Bronchial epithelial cell (primary cell): ENCODE measurements at regions not wholly inside any gene's neighbourhood (a gene's known extent, or its start where the extent isn't known, plus 50 kb on each side); places are given as distances from the start of the nearest gene placed in this dataset.

ENCODE experiments used
- DNase-seq: peaks from one replicate; pipeline ENCODE4 v3.0.0-alpha.2; 2010; ENCODE audit warnings: low read depth
- FAIRE-seq: peaks from 2 replicates; lab custom pipeline; 2011; peaks lifted over from hg19 to GRCh38; lab: Jason Lieb, UNC
- H3K27me3 ChIP-seq: 2 replicates; pipeline ENCODE4 v1.5.1; 2011; ENCODE audit warnings: low read length; ENCODE audit not compliant: control insufficient read depth, insufficient read depth
- H3K36me3 ChIP-seq: 2 replicates; pipeline ENCODE4 v1.5.1; 2011; ENCODE audit warnings: low read length; ENCODE audit not compliant: control insufficient read depth, insufficient read depth
- H3K4me3 ChIP-seq: 2 replicates; pipeline ENCODE4 v1.5.1; 2011; ENCODE audit warnings: mild to moderate bottlenecking, low read depth, low read length, control low read depth
- TF ChIP-seq, protein P1 (sequence below): IDR thresholded peaks from 2 replicates; pipeline ENCODE4 v1.5.1; 2011; ENCODE audit warnings: mild to moderate bottlenecking, moderate library complexity, low read length, control low read depth, inconsistent platforms; ENCODE audit not compliant: insufficient read depth, severe bottlenecking

DNA sequence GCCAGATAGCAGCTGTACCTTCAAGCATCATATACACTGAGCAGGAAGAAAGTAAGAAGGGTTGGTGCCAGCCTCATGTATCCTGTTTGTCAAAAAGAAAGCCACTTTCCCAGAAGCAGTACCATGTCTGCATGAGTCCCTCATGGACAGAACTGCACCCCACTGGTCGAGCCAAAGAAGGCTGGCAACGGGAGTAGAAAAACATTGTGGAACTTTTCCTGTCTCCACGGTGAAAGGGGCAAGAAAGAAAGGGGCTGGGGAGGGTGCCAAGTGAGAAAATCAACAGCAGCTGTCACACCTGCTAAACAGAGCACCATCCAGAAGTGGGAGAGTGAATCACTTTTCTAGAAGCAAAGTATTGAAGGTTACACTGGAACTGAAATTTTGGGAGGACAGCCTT lies 621.7 kb downstream of the LMO4 start:
- no peaks in the 10 kb centered on the region for H3K27me3 ChIP-seq
- H3K36me3 ChIP-seq = no peaks in the 10 kb centered on the region
- no peak for FAIRE-seq
- TF ChIP-seq, protein P1, sequence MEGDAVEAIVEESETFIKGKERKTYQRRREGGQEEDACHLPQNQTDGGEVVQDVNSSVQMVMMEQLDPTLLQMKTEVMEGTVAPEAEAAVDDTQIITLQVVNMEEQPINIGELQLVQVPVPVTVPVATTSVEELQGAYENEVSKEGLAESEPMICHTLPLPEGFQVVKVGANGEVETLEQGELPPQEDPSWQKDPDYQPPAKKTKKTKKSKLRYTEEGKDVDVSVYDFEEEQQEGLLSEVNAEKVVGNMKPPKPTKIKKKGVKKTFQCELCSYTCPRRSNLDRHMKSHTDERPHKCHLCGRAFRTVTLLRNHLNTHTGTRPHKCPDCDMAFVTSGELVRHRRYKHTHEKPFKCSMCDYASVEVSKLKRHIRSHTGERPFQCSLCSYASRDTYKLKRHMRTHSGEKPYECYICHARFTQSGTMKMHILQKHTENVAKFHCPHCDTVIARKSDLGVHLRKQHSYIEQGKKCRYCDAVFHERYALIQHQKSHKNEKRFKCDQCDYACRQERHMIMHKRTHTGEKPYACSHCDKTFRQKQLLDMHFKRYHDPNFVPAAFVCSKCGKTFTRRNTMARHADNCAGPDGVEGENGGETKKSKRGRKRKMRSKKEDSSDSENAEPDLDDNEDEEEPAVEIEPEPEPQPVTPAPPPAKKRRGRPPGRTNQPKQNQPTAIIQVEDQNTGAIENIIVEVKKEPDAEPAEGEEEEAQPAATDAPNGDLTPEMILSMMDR = no peak
- DNase-seq = no peak
- H3K4me3 ChIP-seq = no peak overlapping the region

DNA sequence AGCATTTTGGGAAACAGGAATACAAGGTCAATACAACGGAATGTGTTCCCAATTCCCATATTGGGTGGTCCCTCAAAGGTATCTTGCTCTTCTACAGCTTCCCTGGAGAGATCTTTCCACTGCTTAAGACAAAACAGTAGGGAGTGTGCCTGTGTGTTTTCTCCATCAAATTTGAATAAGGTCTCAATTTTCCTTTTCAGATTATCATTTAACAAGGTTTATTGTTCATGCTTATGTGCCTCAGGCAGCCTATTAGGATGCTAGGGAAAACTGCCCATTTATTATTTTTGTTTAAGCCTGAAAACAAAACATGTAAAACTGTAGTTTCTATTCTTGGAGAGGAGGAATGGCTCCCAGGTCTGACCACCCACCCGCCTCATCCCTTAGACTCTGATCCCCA lies 622.7 kb downstream of the LMO4 start:
- TF ChIP-seq, protein P1 = no peak
- FAIRE-seq = no peak
- no peak for DNase-seq
- Histone ChIP-seq H3K36me3 (no peaks in the 10 kb centered on the region), H3K4me3 (no peak overlapping the region), H3K27me3 (no peaks in the 10 kb centered on the region)

DNA sequence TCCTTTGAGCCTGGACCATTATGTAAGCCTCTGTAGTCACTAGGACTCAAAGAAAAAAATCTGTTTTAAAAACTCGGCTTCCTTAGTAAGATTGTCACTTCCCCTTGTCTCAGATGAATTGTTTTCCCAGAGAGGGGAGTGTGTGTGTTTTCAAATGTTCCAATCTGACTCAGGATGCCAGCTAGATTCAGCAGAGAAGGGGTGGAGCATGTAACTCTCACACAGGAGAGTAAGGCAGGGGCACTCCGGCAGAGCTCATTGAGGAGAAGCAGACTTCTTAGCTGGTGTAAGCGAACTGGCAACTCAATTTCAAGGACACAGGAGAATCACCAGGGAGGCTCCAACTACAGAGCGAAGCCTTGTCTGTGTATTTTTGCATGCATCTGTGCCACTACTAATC lies 623.2 kb downstream of the LMO4 start:
- Histone ChIP-seq H3K36me3 (no peaks in the 10 kb centered on the region), H3K4me3 (no peak overlapping the region), H3K27me3 (no peaks in the 10 kb centered on the region)
- DNase-seq (no peak), FAIRE-seq (no peak)
- TF ChIP-seq, protein P1 = no peak

DNA sequence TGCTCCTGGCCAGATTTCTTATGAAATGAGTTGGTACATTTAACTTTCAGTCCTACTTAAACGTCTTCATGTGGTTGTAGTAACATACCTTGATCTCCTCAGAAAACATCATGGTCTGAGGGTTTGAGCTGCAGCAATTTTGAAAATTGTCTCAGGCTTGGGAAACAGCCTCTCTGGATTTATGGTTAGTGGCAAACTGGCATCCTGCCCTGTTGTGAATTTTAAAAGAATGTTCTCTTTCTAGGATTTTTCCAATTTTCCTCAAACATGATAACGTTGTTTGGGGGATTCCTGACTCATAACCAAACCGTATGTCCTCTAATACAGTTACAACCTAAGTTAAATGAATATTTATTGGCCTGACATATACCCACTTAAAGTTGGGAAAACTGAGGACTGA lies 624.4 kb downstream of the LMO4 start:
- H3K27me3 ChIP-seq = no peaks in the 10 kb centered on the region
- FAIRE-seq (no peak), DNase-seq (no peak)
- H3K36me3 ChIP-seq = no peaks in the 10 kb centered on the region
- TF ChIP-seq, protein P1 = no peak
- no peak overlapping the region for H3K4me3 ChIP-seq

DNA sequence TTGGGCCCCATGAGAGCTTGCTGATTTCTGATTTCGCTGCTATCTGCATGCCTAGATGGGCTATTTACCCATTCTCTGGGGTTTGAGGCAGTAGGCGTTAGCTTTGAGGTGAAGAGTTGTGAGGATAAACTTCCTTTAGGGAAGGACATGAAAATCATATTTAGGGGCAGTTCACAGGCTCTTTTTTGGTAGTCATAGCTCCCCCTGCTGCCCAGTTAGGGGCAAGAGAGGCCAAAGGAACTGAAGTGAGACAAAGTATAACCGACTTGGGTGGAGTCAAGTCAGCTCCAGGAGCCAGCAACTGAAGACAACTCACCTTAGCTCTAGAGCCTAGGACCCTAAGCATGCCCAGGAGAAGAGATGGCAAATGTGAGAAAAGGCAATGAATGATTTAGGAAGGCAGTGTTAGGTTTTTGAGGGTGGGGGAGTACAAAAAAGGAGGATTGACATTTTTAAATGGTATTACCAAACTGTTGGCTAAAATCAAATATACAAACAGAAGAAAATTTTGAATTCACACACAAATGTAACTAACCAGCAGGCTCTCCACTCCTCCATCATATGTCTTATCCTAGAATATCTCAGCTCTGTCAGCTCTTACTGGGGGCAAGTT lies 625.2 kb downstream of the LMO4 start:
- TF ChIP-seq, protein P1 = peak; percentile 83
- Histone ChIP-seq H3K36me3 (no peaks in the 10 kb centered on the region), H3K27me3 (no peaks in the 10 kb centered on the region), H3K4me3 (no peak overlapping the region)
- DNase-seq = peak; percentile 67
- no peak for FAIRE-seq

DNA sequence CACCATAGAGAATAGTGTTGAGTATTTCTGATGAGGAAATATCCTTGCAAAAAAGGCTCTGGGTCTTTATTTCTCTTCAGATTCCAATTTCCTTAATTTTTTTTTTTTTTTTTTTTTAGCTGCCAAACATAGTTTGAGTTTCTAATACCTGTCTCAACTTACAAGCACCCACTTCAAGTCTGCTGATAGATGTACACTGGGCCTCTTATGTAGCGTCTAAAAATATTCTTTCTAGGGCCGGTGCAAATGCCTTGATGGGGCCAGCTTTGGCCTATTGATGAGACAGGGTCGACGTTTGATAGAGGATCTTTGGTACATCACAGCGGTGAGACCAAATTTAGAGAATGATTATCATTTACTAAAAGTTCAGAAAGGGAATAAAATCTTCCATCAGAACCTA lies 626.4 kb downstream of the LMO4 start:
- Histone ChIP-seq H3K36me3 (no peaks in the 10 kb centered on the region), H3K4me3 (no peak overlapping the region), H3K27me3 (no peaks in the 10 kb centered on the region)
- DNase-seq = no peak
- FAIRE-seq = no peak
- TF ChIP-seq, protein P1 = no peak
